LNCAP (cell line): ENCODE measurements at regions not wholly inside any gene's neighbourhood (a gene's known extent, or its start where the extent isn't known, plus 50 kb on each side); places are given as distances from the start of the nearest gene placed in this dataset.

Source experiments
- TF ChIP-seq, protein P1 (sequence below): fragments of 450-650 bp; IDR thresholded peaks from 2 replicates; pipeline ENCODE4 v1.5.1; 2017; ENCODE audit warnings: mild to moderate bottlenecking

DNA sequence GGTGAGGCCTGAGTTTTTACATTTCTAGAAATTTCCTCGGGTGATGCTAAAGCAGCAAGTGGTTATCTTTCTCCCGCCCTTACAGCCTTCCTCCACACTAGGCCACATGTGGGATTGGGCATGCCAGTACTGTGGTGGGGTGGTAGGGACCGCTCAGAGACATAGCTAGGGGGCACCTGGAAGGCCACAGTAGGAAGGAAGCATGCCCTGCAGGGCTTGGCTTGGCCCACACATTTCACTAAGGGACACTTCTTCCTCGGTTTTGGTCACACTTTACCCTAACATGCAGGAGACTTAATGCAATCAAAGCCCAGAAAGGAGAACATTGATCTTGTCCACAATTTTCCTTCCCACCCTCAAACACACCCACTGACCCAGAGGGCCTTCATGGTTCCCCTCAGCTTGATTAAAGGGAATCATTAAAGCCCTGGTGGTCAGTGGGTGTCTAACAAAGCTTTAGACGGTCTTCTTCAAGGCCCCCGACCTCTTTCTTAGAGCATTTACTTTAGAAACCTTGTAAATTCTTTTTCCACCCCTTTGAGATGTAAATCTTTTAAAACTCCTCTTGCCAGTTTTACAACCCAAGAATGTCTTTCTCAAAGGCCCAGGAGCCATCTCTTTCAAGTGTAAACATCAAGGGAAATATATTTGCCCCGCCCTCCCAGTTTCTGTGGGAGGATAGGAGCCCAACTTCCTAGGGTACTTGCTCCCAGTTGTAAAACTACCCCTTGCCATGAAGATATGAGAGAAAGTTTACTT, 246.4 kb upstream of the PTBP2 start:
- TF ChIP-seq, protein P1, sequence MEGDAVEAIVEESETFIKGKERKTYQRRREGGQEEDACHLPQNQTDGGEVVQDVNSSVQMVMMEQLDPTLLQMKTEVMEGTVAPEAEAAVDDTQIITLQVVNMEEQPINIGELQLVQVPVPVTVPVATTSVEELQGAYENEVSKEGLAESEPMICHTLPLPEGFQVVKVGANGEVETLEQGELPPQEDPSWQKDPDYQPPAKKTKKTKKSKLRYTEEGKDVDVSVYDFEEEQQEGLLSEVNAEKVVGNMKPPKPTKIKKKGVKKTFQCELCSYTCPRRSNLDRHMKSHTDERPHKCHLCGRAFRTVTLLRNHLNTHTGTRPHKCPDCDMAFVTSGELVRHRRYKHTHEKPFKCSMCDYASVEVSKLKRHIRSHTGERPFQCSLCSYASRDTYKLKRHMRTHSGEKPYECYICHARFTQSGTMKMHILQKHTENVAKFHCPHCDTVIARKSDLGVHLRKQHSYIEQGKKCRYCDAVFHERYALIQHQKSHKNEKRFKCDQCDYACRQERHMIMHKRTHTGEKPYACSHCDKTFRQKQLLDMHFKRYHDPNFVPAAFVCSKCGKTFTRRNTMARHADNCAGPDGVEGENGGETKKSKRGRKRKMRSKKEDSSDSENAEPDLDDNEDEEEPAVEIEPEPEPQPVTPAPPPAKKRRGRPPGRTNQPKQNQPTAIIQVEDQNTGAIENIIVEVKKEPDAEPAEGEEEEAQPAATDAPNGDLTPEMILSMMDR, result no peak

DNA sequence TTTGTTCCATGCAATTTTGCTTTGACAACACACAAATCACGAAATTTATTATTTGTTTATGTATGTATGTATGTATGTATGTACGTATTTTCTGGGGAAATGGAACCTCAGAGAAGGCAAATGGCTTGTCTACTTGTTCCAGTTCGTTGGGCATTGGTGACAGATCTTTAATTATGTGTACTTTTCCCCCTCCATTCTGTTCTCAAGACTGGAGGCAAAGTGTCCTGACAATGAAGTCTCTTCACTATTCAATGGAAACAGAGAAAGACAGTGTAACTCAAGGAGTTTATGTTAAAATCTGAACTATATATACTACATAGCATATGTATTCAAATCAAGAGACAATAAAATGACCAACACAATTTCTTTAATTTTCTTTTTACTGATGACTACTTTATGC, 245.7 kb upstream of the PTBP2 start:
- TF ChIP-seq, protein P1, result no peak

DNA sequence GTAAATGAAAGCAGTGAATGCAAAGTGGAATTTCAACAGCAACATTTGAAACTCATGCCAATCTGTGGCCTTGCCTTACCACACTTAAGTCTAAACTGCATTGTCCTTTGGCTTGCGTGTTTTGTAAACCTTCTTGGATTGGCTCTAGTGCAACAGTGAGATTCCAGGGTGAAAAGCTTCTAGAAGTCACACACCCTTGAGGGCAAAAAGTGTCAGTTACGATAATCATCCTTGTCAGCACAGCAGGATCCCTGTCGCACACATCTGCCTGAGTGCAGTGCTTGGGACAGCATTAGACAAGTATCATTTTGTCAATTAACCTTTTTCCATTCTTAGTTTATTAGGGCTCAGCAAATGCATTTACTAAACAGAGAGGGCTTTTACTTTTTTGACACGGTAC, 243.4 kb upstream of the PTBP2 start:
- TF ChIP-seq, protein P1, result no peak

DNA sequence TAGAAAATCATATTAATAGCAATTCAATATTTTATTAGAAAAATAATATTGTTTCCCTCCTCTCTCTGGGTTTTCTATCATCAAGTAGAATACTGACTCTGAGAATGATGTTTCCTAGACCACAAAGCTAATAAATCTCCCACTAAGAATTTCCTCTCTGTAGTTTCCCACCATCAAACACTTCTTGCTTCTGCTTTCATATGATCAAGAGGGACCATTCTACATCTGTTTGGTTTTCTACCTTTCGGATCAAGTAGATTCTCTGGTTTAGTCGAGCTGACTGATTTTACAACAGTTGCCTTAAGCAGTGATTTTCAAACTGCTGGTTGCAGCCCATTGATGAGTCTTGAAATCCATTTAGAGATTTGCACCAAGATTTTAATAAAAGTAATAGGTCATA, 240.2 kb upstream of the PTBP2 start:
- TF ChIP-seq, protein P1, result no peak

DNA sequence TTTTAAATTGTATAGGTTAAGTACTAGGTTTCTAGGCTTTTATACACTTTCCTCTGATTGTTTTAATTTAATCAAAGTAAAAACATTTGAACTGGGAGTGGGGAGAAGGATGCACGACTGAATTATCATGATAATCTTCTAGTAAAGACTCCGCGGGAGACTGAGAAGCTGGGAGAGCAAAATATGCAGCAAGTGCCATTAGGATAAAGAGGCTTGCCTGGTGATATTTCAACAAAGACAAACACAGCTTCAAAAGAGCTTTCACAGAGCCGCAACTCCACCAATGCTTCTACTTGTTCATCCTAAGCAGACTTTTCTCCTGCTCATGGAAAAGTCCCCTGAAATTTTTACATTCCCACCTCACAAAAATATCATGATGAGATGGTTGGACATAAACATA, 239.0 kb upstream of the PTBP2 start:
- TF ChIP-seq, protein P1, result no peak

DNA sequence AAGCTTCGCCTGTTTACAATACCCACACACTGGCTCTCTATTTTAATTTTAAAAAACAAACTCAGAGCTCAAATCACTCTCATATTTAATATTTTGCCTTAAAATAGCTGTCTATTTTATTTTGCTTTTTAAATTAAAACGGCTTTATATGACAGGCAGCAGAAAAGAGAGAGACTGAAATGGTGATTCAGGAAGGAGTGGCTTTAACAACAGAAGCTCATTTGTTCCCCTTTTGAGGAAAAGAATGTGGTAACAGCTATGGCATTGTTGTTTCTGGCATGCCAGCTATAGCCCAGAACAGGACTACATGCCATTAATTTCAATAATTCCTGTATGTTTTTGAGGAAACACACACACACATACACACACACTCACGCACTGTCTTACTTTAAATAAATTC, 234.2 kb upstream of the PTBP2 start:
- TF ChIP-seq, protein P1, result no peak

DNA sequence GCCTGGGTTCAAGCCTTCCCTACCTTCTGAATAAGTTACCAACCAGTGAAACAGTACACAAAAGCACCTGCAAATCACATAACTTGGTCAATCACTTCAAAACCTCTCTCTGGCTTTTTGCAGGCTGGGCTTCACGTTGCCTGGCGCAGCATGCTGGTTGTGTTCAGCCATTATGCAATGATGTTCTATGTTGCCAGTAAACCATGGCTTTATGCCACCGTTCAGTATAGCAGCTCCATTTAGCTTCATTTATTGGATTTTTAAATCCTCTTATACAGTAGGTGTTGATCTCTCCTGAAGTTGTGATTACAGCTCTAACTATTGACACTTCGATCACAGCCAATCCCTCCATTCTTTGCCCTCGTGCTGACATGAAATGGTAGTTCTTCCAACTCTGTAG, 233.6 kb upstream of the PTBP2 start:
- TF ChIP-seq, protein P1, result no peak

DNA sequence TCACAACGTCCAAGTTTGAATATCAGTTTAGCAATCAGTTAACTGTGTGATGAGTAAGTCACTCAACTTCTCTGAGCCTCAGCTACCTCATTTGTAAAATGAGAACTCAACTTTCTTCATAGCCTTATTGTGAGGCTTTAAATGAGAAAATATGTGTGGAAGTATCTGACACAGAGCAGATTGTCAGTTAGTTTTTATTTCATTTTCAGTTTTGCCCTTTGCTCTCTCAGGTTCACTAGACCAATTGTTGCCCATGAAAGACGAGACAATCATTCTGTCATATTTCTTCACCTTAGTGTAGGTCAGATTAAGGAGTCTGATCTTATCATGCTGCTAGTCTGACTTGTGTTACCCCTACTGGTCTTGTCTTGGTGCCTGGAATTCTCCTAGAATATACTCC, 232.8 kb upstream of the PTBP2 start:
- TF ChIP-seq, protein P1, result no peak
